ENCODE measurements at regions not wholly inside any gene's neighbourhood (a gene's known extent, or its start where the extent isn't known, plus 50 kb on each side); places are given as distances from the start of the nearest gene placed in this dataset.

- BruUV-seq (replicated peaks) = no TSS peak
- peak; percentile 43 for FAIRE-seq
- Histone ChIP-seq H3K9me1 (replicated peaks; ENCODE audit: control insufficient read depth, extremely low read depth, insufficient read depth, low read length) (no peaks in the 10 kb centered on the region), H3K27me3 (ENCODE audit: control insufficient read depth in 2 of 2, insufficient read depth in 2 of 2, low read length in 2 of 2) (no peaks in the 10 kb centered on the region), H3K9ac (replicated peaks; ENCODE audit: extremely low read depth, insufficient read depth, low read length) (no peak overlapping the region), H3K9me3 (replicated peaks; ENCODE audit: control insufficient read depth, insufficient read depth, low read length) (no peaks in the 10 kb centered on the region), H3K27ac (ENCODE audit: insufficient read depth, low read depth, low read length) (no peak overlapping the region), H3K79me2 (ENCODE audit: control insufficient read depth, insufficient read depth, low read length) (no peaks in the 10 kb centered on the region), H3K36me3 (ENCODE audit: control insufficient read depth in 2 of 2, extremely low read depth in 1 of 2, insufficient read depth in 2 of 2, low read length in 2 of 2) (no peaks in the 10 kb centered on the region), H3K4me3 (replicated peaks in 1 of 3; ENCODE audit: insufficient read depth in 1 of 3, low read depth in 1 of 3, low read length in 3 of 3) (no peak overlapping the region), H3K4me1 (ENCODE audit: control insufficient read depth, extremely low read depth, insufficient read depth, low read length) (no peaks in the 10 kb centered on the region), H2AFZ (ENCODE audit: low read depth, low read length) (no peak overlapping the region), H4K20me1 (replicated peaks; ENCODE audit: control insufficient read depth, extremely low read depth, insufficient read depth, low read length) (no peaks in the 10 kb centered on the region), H3K4me2 (ENCODE audit: insufficient read depth, low read length) (no peak overlapping the region)
- TF ChIP-seq GATA2 (IDR thresholded peaks at IDR 0.05; ENCODE audit: insufficient read depth, insufficient read length, low read depth, low read length) (peak; percentile 11), EZH2 (IDR thresholded peaks at IDR 0.05; ENCODE audit: borderline replicate concordance, low read depth, low read length, severe bottlenecking) (no peak), POLR2AphosphoS5 (IDR thresholded peaks at IDR 0.05; ENCODE audit: insufficient read depth, low read depth, low read length) (no peak)
- POLR2A ChIA-PET = no interaction called here
- CTCF ChIA-PET = no interaction called here
- dilution Hi-C loops (cut with MboI; ENCODE audit: extremely low pct_ligation_motif_present, low sequenced_read_pairs) (no loop called here), intact Hi-C loops (cut with micrococcal nuclease) (no loop called here)
- peak; percentile 28 for DNase-seq (ENCODE audit: low read depth, low spot score)
Measured at GRCh38 chr4:96471956-96472867, 632.3 kb downstream of the PDHA2 start.

GRCh38 chr4:96473246-96473645, 633.4 kb downstream of the PDHA2 start:
- H3K27ac ChIP-seq (ENCODE audit: insufficient read depth, low read depth, low read length) = no peak overlapping the region
- BruUV-seq (replicated peaks) = no TSS peak
- dilution Hi-C loops (cut with MboI; ENCODE audit: extremely low pct_ligation_motif_present, low sequenced_read_pairs) = no loop called here

More at GRCh38 chr4:96473246-96473645, 633.4 kb downstream of the PDHA2 start:
- no peaks in the 10 kb centered on the region for H3K36me3 ChIP-seq (ENCODE audit: control insufficient read depth in 2 of 2, extremely low read depth in 1 of 2, insufficient read depth in 2 of 2, low read length in 2 of 2)
- H3K9ac ChIP-seq (replicated peaks; ENCODE audit: extremely low read depth, insufficient read depth, low read length) = no peak overlapping the region
- intact Hi-C loops (cut with micrococcal nuclease) = no loop called here
- no peaks in the 10 kb centered on the region for H3K27me3 ChIP-seq (ENCODE audit: control insufficient read depth in 2 of 2, insufficient read depth in 2 of 2, low read length in 2 of 2)
- no peaks in the 10 kb centered on the region for H3K9me3 ChIP-seq (replicated peaks; ENCODE audit: control insufficient read depth, insufficient read depth, low read length)
- TF ChIP-seq FOS (IDR thresholded peaks at IDR 0.05; ENCODE audit: borderline replicate concordance, insufficient read depth, low read length) (no peak), POLR2A (IDR thresholded peaks at IDR 0.05; ENCODE audit: low read depth, low read length) (no peak), MAX (IDR thresholded peaks at IDR 0.05; ENCODE audit: insufficient read depth, insufficient read length) (no peak), CTCF (IDR thresholded peaks at IDR 0.05; ENCODE audit: extremely low read depth in 1 of 2, insufficient read depth in 1 of 2, low read depth in 1 of 2, low read length in 2 of 2) (no peak), GATA2 (IDR thresholded peaks at IDR 0.05; ENCODE audit: insufficient read depth, insufficient read length, low read depth, low read length) (no peak), POLR2AphosphoS5 (IDR thresholded peaks at IDR 0.05; ENCODE audit: insufficient read depth, low read depth, low read length) (no peak), JUN (IDR thresholded peaks at IDR 0.05; ENCODE audit: borderline replicate concordance, insufficient read depth, insufficient read length, low read depth) (no peak), MYC (IDR thresholded peaks at IDR 0.05; ENCODE audit: low read depth, low read length) (no peak), EZH2 (IDR thresholded peaks at IDR 0.05; ENCODE audit: borderline replicate concordance, low read depth, low read length, severe bottlenecking) (no peak)
- ChIA-PET POLR2A (no interaction called here), CTCF (no interaction called here)
- H3K9me1 ChIP-seq (replicated peaks; ENCODE audit: control insufficient read depth, extremely low read depth, insufficient read depth, low read length) = no peaks in the 10 kb centered on the region
- H3K4me2 ChIP-seq (ENCODE audit: insufficient read depth, low read length) = no peak overlapping the region
- no peaks in the 10 kb centered on the region for H4K20me1 ChIP-seq (replicated peaks; ENCODE audit: control insufficient read depth, extremely low read depth, insufficient read depth, low read length)
- DNase-seq (ENCODE audit: low read depth, low spot score) = no peak
- H3K4me1 ChIP-seq (ENCODE audit: control insufficient read depth, extremely low read depth, insufficient read depth, low read length) = no peaks in the 10 kb centered on the region
- H3K79me2 ChIP-seq (ENCODE audit: control insufficient read depth, insufficient read depth, low read length) = no peaks in the 10 kb centered on the region
- no peak overlapping the region for H2AFZ ChIP-seq (ENCODE audit: low read depth, low read length)
- no peak overlapping the region for H3K4me3 ChIP-seq (replicated peaks in 1 of 3; ENCODE audit: insufficient read depth in 1 of 3, low read depth in 1 of 3, low read length in 3 of 3)
- FAIRE-seq = no peak
